22Rv1 (cell line): ENCODE measurements at regions not wholly inside any gene's neighbourhood (a gene's known extent, or its start where the extent isn't known, plus 50 kb on each side); places are given as distances from the start of the nearest gene placed in this dataset.

ENCODE experiments used
- CTCF ChIP-seq: fragments of 450-650 bp; IDR thresholded peaks from 2 replicates; pipeline ENCODE4 v1.5.1; 2017; ENCODE audit warnings: mild to moderate bottlenecking
- ZFX ChIP-seq: fragments of 450-650 bp; IDR thresholded peaks from 2 replicates; pipeline ENCODE4 v1.6.1; 2017; ENCODE audit warnings: antibody characterized with exemption, borderline replicate concordance

- no peak for TF ChIP-seq CTCF
- TF ChIP-seq ZFX, result no peak
Observed at GRCh38 chr6:115766745-115767462, 293.8 kb downstream of the FRK start.
